SK-N-SH treated with all-trans-retinoic acid at 6 μM for 48 hours (cell line): ENCODE measurements at regions not wholly inside any gene's neighbourhood (a gene's known extent, or its start where the extent isn't known, plus 50 kb on each side); places are given as distances from the start of the nearest gene placed in this dataset.

ENCODE experiments used
- ATAC-seq: fragments of 200-7000 bp; cut with Tn5 transposase; 3 replicates; pipeline ENCODE4 v1.9.1; 2020; ENCODE audit warnings: mild to moderate bottlenecking, moderate library complexity
- ARNTL ChIP-seq: fragments of 450-650 bp; formaldehyde crosslinking; IDR thresholded peaks from 2 replicates; pipeline ENCODE4 v1.5.0; 2020; ENCODE audit warnings: low read depth, mild to moderate bottlenecking, moderate library complexity, borderline replicate concordance
- BACH2 ChIP-seq: fragments of 250-450 bp; sonication (Bioruptor Pico); IDR thresholded peaks from 2 replicates; pipeline ENCODE4 v1.9.0; 2021; ENCODE audit warnings: mild to moderate bottlenecking, borderline replicate concordance
- CREB5 ChIP-seq: fragments of 250-450 bp; sonication (Bioruptor Pico); IDR thresholded peaks from 2 replicates; pipeline ENCODE4 v1.5.1; 2020; ENCODE audit warnings: low read depth, mild to moderate bottlenecking, moderate library complexity
- CSDC2 ChIP-seq: fragments of 250-450 bp; sonication (Bioruptor Pico); IDR thresholded peaks from 2 replicates; pipeline ENCODE4 v1.5.0; 2020; ENCODE audit warnings: mild to moderate bottlenecking, moderate library complexity
- CSRNP3 ChIP-seq: fragments of 250-450 bp; sonication (Bioruptor Pico); IDR thresholded peaks from 2 replicates; pipeline ENCODE4 v1.5.1; 2021; ENCODE audit warnings: mild to moderate bottlenecking, moderate library complexity
- GLIS3 ChIP-seq: fragments of 250-450 bp; sonication (Bioruptor Pico); IDR thresholded peaks from 2 replicates; pipeline ENCODE4 v1.5.0; 2020; ENCODE audit warnings: mild to moderate bottlenecking, moderate library complexity
- OSR1 ChIP-seq: fragments of 250-450 bp; sonication (Bioruptor Pico); IDR thresholded peaks from 2 replicates; pipeline ENCODE4 v1.8.0; 2022; ENCODE audit warnings: moderate library complexity, mild to moderate bottlenecking, inconsistent platforms
- PATZ1 ChIP-seq: fragments of 250-450 bp; sonication (Bioruptor Pico); IDR thresholded peaks from 2 replicates; pipeline ENCODE4 v1.8.0; 2020; ENCODE audit warnings: mild to moderate bottlenecking, moderate library complexity, borderline replicate concordance
- POU6F1 ChIP-seq: fragments of 250-450 bp; sonication (Bioruptor Pico); IDR thresholded peaks from 2 replicates; pipeline ENCODE4 v1.8.0; 2021; ENCODE audit warnings: low read depth, mild to moderate bottlenecking, moderate library complexity, borderline replicate concordance
- PPARA ChIP-seq: fragments of 250-450 bp; sonication (Bioruptor Pico); IDR thresholded peaks from 2 replicates; pipeline ENCODE4 v1.5.0; 2020; ENCODE audit warnings: mild to moderate bottlenecking, borderline replicate concordance
- RARB ChIP-seq: fragments of 250-450 bp; sonication (Bioruptor Pico); IDR thresholded peaks from 2 replicates; pipeline ENCODE4 v1.8.0; 2021; ENCODE audit warnings: mild to moderate bottlenecking, moderate library complexity
- SNAI2 ChIP-seq: fragments of 250-450 bp; sonication (Bioruptor Pico); IDR thresholded peaks from 2 replicates; pipeline ENCODE4 v1.5.0; 2020; ENCODE audit warnings: mild to moderate bottlenecking, moderate library complexity
- TCF4 ChIP-seq: fragments of 250-450 bp; sonication (Bioruptor Pico); IDR thresholded peaks from 2 replicates; pipeline ENCODE4 v1.8.0; 2021; ENCODE audit warnings: mild to moderate bottlenecking, moderate library complexity, borderline replicate concordance
- TSHZ2 ChIP-seq: fragments of 250-450 bp; sonication (Bioruptor Pico); IDR thresholded peaks from 2 replicates; pipeline ENCODE4 v1.5.0; 2020; ENCODE audit warnings: mild to moderate bottlenecking, moderate library complexity
- ZC3H10 ChIP-seq: fragments of 250-450 bp; sonication (Bioruptor Pico); IDR thresholded peaks from 2 replicates; pipeline ENCODE4 v1.5.1; 2021; ENCODE audit warnings: mild to moderate bottlenecking, moderate library complexity
- ZFP3 ChIP-seq: fragments of 250-450 bp; sonication (Bioruptor Pico); IDR thresholded peaks from 2 replicates; pipeline ENCODE4 v1.5.0; 2020; ENCODE audit warnings: mild to moderate bottlenecking, moderate library complexity
- ZFP30 ChIP-seq: fragments of 450-650 bp; formaldehyde crosslinking; IDR thresholded peaks from 2 replicates; pipeline ENCODE4 v1.5.0; 2022; ENCODE audit warnings: mild to moderate bottlenecking, moderate library complexity
- ZNF565 ChIP-seq: fragments of 450-650 bp; formaldehyde crosslinking; conservative IDR thresholded peaks from 2 replicates; pipeline ENCODE4 v1.5.0; 2020; ENCODE audit warnings: low read depth, mild to moderate bottlenecking, moderate library complexity
- ZNF8 ChIP-seq: fragments of 450-650 bp; formaldehyde crosslinking; IDR thresholded peaks from 2 replicates; pipeline ENCODE4 v1.5.0; 2020; ENCODE audit warnings: mild to moderate bottlenecking, moderate library complexity

GRCh38 chr15:46786590-46787285 lies 930.6 kb upstream of the SEMA6D start:
- no peak for ATAC-seq
- no peak for TF ChIP-seq POU6F1 (CRISPR knock-in tag)
- no peak for TF ChIP-seq RARB (CRISPR knock-in tag)
- no peak for TF ChIP-seq ZFP30 (CRISPR knock-in tag)
- TF ChIP-seq CREB5 (CRISPR knock-in tag) = no peak
- no peak for TF ChIP-seq ZNF565 (CRISPR knock-in tag)
- TF ChIP-seq ZFP3 (CRISPR knock-in tag) = no peak
- no peak for TF ChIP-seq TSHZ2
- no peak for TF ChIP-seq PPARA (CRISPR knock-in tag)
- TF ChIP-seq CSRNP3 (CRISPR knock-in tag) = no peak
- no peak for TF ChIP-seq TCF4
- TF ChIP-seq PATZ1 (CRISPR knock-in tag) = no peak
- no peak for TF ChIP-seq SNAI2 (CRISPR knock-in tag)
- TF ChIP-seq GLIS3 = no peak
- no peak for TF ChIP-seq BACH2 (CRISPR knock-in tag)
- TF ChIP-seq ZC3H10 (CRISPR knock-in tag) = no peak

- TF ChIP-seq TCF4 (no peak), ZNF565 (CRISPR knock-in tag) (no peak), BACH2 (CRISPR knock-in tag) (no peak), ZNF8 (CRISPR knock-in tag) (no peak), ZFP3 (CRISPR knock-in tag) (no peak), ARNTL (CRISPR knock-in tag) (no peak), PPARA (CRISPR knock-in tag) (no peak), CSRNP3 (CRISPR knock-in tag) (no peak), CREB5 (CRISPR knock-in tag) (no peak), CSDC2 (CRISPR knock-in tag) (no peak), OSR1 (CRISPR knock-in tag) (no peak), SNAI2 (CRISPR knock-in tag) (no peak)
- TF ChIP-seq, all 23 proteins: peak for 0
Observed at GRCh38 chr15:46795685-46796084, 921.6 kb upstream of the SEMA6D start.

More at GRCh38 chr15:46795685-46796084, 921.6 kb upstream of the SEMA6D start:
- no peak for ATAC-seq
